ENCODE measurements at regions not wholly inside any gene's neighbourhood (a gene's known extent, or its start where the extent isn't known, plus 50 kb on each side); places are given as distances from the start of the nearest gene placed in this dataset.

DNA sequence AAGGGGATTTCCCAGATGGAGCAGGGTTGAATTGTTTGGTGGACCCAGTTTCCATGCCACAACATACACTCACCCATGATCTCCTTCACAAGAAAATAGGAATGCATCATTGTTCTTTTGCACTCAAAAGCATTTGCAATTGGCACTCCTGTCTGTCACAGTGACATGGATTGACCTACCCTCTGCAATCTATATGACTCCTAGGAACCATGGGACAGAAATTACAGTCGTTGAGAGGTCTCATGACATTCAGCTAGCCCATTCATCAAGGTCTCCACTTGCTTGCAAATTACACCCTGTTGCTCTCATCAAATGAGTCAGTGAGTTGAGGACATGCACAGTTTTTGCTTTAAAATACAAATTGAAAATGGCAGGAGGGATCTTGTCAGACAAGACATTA is 448.5 kb downstream of the LPIN1 start:
- H3K27ac ChIP-seq (ENCODE audit: insufficient read depth, low read depth, low read length) = no peak overlapping the region
- no peak for DNase-seq (ENCODE audit: low read depth, low spot score)
- intact Hi-C loops (cut with micrococcal nuclease) (no loop called here), dilution Hi-C loops (cut with MboI; ENCODE audit: extremely low pct_ligation_motif_present, low sequenced_read_pairs) (no loop called here)
- ChIA-PET CTCF (interaction anchor here (1.0 to 1.4 kb wide), 2 partner anchors 12 to 521 kb away, joined by 3 read pairs; no protein-coding TSS in a partner anchor), POLR2A (no interaction called here)
- no peak for TF ChIP-seq POLR2AphosphoS5 (IDR thresholded peaks at IDR 0.05; ENCODE audit: insufficient read depth, low read depth, low read length)
- TF ChIP-seq, protein P1, sequence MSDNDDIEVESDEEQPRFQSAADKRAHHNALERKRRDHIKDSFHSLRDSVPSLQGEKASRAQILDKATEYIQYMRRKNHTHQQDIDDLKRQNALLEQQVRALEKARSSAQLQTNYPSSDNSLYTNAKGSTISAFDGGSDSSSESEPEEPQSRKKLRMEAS (IDR thresholded peaks at IDR 0.05; ENCODE audit: insufficient read depth, insufficient read length) = no peak
- no peak for TF ChIP-seq GATA2 (IDR thresholded peaks at IDR 0.05; ENCODE audit: insufficient read depth, insufficient read length, low read depth, low read length)
- TF ChIP-seq, protein P2, sequence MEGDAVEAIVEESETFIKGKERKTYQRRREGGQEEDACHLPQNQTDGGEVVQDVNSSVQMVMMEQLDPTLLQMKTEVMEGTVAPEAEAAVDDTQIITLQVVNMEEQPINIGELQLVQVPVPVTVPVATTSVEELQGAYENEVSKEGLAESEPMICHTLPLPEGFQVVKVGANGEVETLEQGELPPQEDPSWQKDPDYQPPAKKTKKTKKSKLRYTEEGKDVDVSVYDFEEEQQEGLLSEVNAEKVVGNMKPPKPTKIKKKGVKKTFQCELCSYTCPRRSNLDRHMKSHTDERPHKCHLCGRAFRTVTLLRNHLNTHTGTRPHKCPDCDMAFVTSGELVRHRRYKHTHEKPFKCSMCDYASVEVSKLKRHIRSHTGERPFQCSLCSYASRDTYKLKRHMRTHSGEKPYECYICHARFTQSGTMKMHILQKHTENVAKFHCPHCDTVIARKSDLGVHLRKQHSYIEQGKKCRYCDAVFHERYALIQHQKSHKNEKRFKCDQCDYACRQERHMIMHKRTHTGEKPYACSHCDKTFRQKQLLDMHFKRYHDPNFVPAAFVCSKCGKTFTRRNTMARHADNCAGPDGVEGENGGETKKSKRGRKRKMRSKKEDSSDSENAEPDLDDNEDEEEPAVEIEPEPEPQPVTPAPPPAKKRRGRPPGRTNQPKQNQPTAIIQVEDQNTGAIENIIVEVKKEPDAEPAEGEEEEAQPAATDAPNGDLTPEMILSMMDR (IDR thresholded peaks at IDR 0.05; ENCODE audit: extremely low read depth in 1 of 2, insufficient read depth in 1 of 2, low read depth in 1 of 2, low read length in 2 of 2) = no peak
- no peak for TF ChIP-seq POLR2A (IDR thresholded peaks at IDR 0.05; ENCODE audit: low read depth, low read length)
- TF ChIP-seq JUN (IDR thresholded peaks at IDR 0.05; ENCODE audit: borderline replicate concordance, insufficient read depth, insufficient read length, low read depth) = no peak
- no peak for TF ChIP-seq EZH2 (IDR thresholded peaks at IDR 0.05; ENCODE audit: borderline replicate concordance, low read depth, low read length, severe bottlenecking)
- TF ChIP-seq MYC (IDR thresholded peaks at IDR 0.05; ENCODE audit: low read depth, low read length) = no peak
- TF ChIP-seq FOS (IDR thresholded peaks at IDR 0.05; ENCODE audit: borderline replicate concordance, insufficient read depth, low read length) = no peak
- no TSS peak for BruUV-seq (replicated peaks)
- H3K9ac ChIP-seq (replicated peaks; ENCODE audit: extremely low read depth, insufficient read depth, low read length) = no peak overlapping the region
- FAIRE-seq = no peak
- H3K36me3 ChIP-seq (ENCODE audit: control insufficient read depth in 2 of 2, extremely low read depth in 1 of 2, insufficient read depth in 2 of 2, low read length in 2 of 2) = no peaks in the 10 kb centered on the region
- no peaks in the 10 kb centered on the region for H4K20me1 ChIP-seq (replicated peaks; ENCODE audit: control insufficient read depth, extremely low read depth, insufficient read depth, low read length)
- H2AFZ ChIP-seq (ENCODE audit: low read depth, low read length) = no peak overlapping the region
- H3K4me1 ChIP-seq (ENCODE audit: control insufficient read depth, extremely low read depth, insufficient read depth, low read length) = peaks cover 13% of the 10 kb centered on the region
- no peaks in the 10 kb centered on the region for H3K9me3 ChIP-seq (replicated peaks; ENCODE audit: control insufficient read depth, insufficient read depth, low read length)
- no peak overlapping the region for H3K4me2 ChIP-seq (ENCODE audit: insufficient read depth, low read length)
- H3K9me1 ChIP-seq (replicated peaks; ENCODE audit: control insufficient read depth, extremely low read depth, insufficient read depth, low read length) = no peaks in the 10 kb centered on the region
- H3K27me3 ChIP-seq (ENCODE audit: control insufficient read depth in 2 of 2, insufficient read depth in 2 of 2, low read length in 2 of 2) = no peaks in the 10 kb centered on the region
- no peaks in the 10 kb centered on the region for H3K79me2 ChIP-seq (ENCODE audit: control insufficient read depth, insufficient read depth, low read length)
- H3K4me3 ChIP-seq (replicated peaks in 1 of 3; ENCODE audit: insufficient read depth in 1 of 3, low read depth in 1 of 3, low read length in 3 of 3) = no peak overlapping the region

Data from endothelial cell of umbilical vein (primary cell).